BLaER1 treated with 17β-estradiol and CSF1 and Interleukin-3, amounts not matched to agents 10 nM and 100 nM (cell line): ENCODE measurements at regions not wholly inside any gene's neighbourhood (a gene's known extent, or its start where the extent isn't known, plus 50 kb on each side); places are given as distances from the start of the nearest gene placed in this dataset.

ENCODE experiments used
- H3K27ac ChIP-seq, 11 experiments: shearing (Covaris generic); formaldehyde crosslinking; 2 replicates each; pipeline ENCODE4 v1.8.1; 2022
- H3K27me3 ChIP-seq, 11 experiments: shearing (Covaris generic); formaldehyde crosslinking; 2 replicates each; pipeline ENCODE4 v1.8.1; 2022
- H3K36me3 ChIP-seq, 11 experiments: shearing (Covaris generic); formaldehyde crosslinking; 2 replicates each; pipeline ENCODE4 v1.8.1; 2022
- H3K4me1 ChIP-seq, 10 experiments: shearing (Covaris generic); formaldehyde crosslinking; 2 replicates each; pipeline ENCODE4 v1.8.1; 2022
- H3K4me2 ChIP-seq, 11 experiments: shearing (Covaris generic); formaldehyde crosslinking; 2 replicates each; pipeline ENCODE4 v1.8.1; 2022
- H3K4me3 ChIP-seq, 10 experiments: shearing (Covaris generic); formaldehyde crosslinking; 2 replicates each; pipeline ENCODE4 v1.8.1; 2022
- H3K9ac ChIP-seq, 11 experiments: shearing (Covaris generic); formaldehyde crosslinking; 2 replicates each; pipeline ENCODE4 v1.8.1; 2022
- H3K9me3 ChIP-seq, 11 experiments: shearing (Covaris generic); formaldehyde crosslinking; replicated peaks in 1 of 11; 2 replicates each; pipeline ENCODE4 v1.8.1; 2022
- H4K20me1 ChIP-seq, 11 experiments: shearing (Covaris generic); formaldehyde crosslinking; 2 replicates each; pipeline ENCODE4 v1.8.1; 2022
- Cebpa-rat ChIP-seq, 11 experiments: shearing (Covaris generic); IDR thresholded peaks; 2 replicates each; pipeline ENCODE4 v1.8.1; 2022

DNA sequence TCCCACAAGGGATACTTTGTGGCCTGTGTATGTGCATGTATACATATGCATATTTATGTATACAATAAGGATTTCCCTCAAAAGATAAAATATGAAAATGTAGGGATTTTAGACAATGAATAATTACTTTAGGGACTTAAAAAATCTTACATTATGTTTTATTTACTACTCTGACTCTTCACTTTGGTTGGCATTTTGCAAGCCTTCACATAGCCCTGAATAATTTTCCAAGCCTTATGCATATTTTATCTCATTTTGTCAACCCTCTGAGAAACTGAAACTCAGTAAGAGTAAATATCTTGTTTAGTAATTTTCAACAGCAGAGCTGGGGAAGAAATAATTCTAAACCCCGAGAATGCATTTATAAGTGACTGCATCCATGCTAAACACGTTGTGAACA lies 153.0 kb upstream of the SLC24A2 start:
- H3K27ac ChIP-seq = no peak overlapping the region
- H3K4me2 ChIP-seq = no peak overlapping the region
- H3K27me3 ChIP-seq = no peaks in the 10 kb centered on the region
- H3K9ac ChIP-seq = no peak overlapping the region
- no peak overlapping the region for H3K4me3 ChIP-seq
- H3K9me3 ChIP-seq = no peaks in the 10 kb centered on the region
- H3K4me1 ChIP-seq = peaks cover 0 to 8% (median 4%) of the 10 kb centered on the region in 10 experiments; a peak in 7 of 20 replicates
- no peaks in the 10 kb centered on the region for H4K20me1 ChIP-seq
- no peak for TF ChIP-seq Cebpa-rat (IDR thresholded peaks at IDR 0.05)
- no peaks in the 10 kb centered on the region for H3K36me3 ChIP-seq

DNA sequence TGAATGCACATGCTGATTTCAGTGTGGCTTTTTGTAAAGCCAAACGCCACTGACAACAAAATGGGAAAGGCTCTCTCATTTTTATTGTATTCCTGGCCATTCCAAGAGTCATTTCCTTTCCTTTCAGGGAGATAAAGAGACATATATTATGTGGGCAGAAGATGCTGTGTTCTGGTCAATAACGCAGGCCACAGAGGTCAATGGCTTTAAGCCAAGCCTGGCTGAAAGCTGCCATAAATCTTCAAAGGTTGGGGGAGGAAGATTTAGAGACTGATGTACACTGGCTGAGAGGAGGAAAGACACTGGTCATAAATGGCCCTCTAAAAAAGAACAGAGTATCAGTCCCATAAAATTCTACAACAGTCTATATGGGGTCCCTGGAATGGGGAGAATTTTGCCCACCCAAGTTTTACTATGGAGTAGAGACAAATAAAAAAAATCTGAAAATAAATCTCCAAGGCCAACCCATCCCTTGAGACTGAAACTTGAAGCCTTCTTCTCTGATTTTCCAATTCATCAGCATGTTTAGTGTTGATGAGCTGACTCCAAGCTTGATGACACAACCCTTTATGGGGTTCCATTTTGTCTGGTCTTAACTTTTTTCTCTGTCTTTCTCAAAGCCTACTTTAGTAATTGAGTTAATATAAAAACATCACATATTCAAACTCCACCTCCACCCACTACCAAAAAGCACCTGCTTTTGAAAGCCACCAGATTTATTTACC lies 152.1 kb upstream of the SLC24A2 start:
- Histone ChIP-seq H3K36me3 (no peaks in the 10 kb centered on the region), H3K4me2 (no peak overlapping the region), H3K9ac (no peak overlapping the region), H3K27me3 (no peaks in the 10 kb centered on the region), H3K9me3 (no peaks in the 10 kb centered on the region), H3K4me3 (no peak overlapping the region), H4K20me1 (no peaks in the 10 kb centered on the region), H3K27ac (no peak overlapping the region), H3K4me1 (peaks cover 0 to 8% (median 4%) of the 10 kb centered on the region in 10 experiments; a peak in 7 of 20 replicates)
- no peak for TF ChIP-seq Cebpa-rat (IDR thresholded peaks at IDR 0.05)

GRCh38 chr9:19939734-19940278 lies 151.0 kb upstream of the SLC24A2 start:
- no peak overlapping the region for H3K27ac ChIP-seq
- no peaks in the 10 kb centered on the region for H3K27me3 ChIP-seq
- no peak overlapping the region for H3K4me2 ChIP-seq
- no peaks in the 10 kb centered on the region for H3K9me3 ChIP-seq
- no peak overlapping the region for H3K4me3 ChIP-seq
- H3K4me1 ChIP-seq = peaks cover 0 to 8% (median 4%) of the 10 kb centered on the region in 10 experiments; a peak in 7 of 20 replicates
- H3K36me3 ChIP-seq = no peaks in the 10 kb centered on the region
- no peak for TF ChIP-seq Cebpa-rat (IDR thresholded peaks at IDR 0.05)
- H3K9ac ChIP-seq = no peak overlapping the region
- H4K20me1 ChIP-seq = no peaks in the 10 kb centered on the region

DNA sequence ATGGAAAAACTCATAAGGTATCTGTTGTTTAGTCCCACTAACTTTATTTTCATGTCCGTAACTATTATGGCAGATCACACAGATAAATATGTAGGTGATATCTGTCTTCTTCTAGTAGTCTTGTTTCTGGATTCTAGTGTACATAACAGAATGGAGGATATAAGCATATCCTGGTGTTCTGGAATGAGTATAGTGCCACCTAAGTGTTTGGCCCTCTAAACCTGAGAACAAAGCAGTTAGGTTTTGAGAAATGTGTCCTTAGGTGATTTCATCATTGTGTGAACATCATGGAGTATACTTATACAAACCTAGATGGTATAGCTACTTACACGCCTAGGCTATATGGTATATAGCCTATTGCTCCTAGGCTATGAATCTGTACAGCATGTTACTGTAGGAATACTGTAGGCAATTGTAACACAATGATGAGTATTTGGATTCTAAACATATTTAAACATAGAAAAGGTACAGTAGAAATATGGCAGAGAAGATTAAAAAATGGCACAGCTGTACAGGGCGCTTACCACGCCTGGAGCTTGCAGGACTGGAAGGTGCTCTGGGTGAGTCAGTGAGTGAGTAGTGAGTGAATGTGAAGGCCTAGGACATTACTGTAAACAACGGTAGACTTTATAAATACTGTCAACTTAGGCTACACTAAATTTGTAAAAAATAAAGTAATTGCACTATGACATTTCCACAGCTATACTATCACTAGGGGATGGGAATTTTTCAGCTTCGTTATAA lies 150.3 kb upstream of the SLC24A2 start:
- no peak for TF ChIP-seq Cebpa-rat (IDR thresholded peaks at IDR 0.05)

GRCh38 chr9:19937121-19937520 lies 148.3 kb upstream of the SLC24A2 start:
- H3K9me3 ChIP-seq = peaks cover 0 to 3% (median 0%) of the 10 kb centered on the region in 11 experiments; a peak in 1 of 22 replicates
- no peak for TF ChIP-seq Cebpa-rat (IDR thresholded peaks at IDR 0.05)

More for the DNA sequence above, 150.3 kb upstream of the SLC24A2 start:
- peaks cover 0 to 3% (median 0%) of the 10 kb centered on the region in 11 experiments; a peak in 1 of 22 replicates for H3K9me3 ChIP-seq
- H3K4me3 ChIP-seq = no peak overlapping the region
- no peaks in the 10 kb centered on the region for H3K36me3 ChIP-seq
- H3K9ac ChIP-seq = no peak overlapping the region
- H3K27ac ChIP-seq = no peak overlapping the region
- no peak overlapping the region for H3K4me2 ChIP-seq
- no peaks in the 10 kb centered on the region for H4K20me1 ChIP-seq
- H3K27me3 ChIP-seq = no peaks in the 10 kb centered on the region
- H3K4me1 ChIP-seq = peaks cover 0 to 8% (median 4%) of the 10 kb centered on the region in 10 experiments; a peak in 7 of 20 replicates

DNA sequence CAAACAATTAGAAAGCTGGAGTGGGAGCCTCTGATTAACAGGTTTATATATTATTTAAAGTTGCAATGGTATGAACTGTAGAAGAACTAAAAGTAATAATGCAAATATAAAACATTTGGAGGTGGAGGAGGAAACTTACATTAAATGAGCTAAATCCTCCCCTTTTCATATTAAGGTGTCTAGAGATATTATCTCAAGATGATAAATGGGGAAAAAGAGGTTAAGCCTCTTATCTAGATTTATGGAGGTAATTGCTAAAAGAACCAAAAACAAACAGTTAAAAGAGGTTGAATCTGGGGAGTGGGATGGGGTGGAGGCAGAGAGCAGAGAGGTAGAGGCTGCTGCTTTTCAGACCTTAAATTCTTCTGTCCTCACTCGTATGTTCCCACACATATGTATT lies 147.8 kb upstream of the SLC24A2 start:
- no peak overlapping the region for H3K27ac ChIP-seq
- peaks cover 0 to 8% (median 5%) of the 10 kb centered on the region in 10 experiments; a peak in 10 of 20 replicates for H3K4me1 ChIP-seq
- no peaks in the 10 kb centered on the region for H3K27me3 ChIP-seq
- no peaks in the 10 kb centered on the region for H3K36me3 ChIP-seq
- H3K9ac ChIP-seq = no peak overlapping the region
- no peaks in the 10 kb centered on the region for H4K20me1 ChIP-seq
- no peak overlapping the region for H3K4me3 ChIP-seq
- no peak overlapping the region for H3K4me2 ChIP-seq
- peaks cover 0 to 3% (median 0%) of the 10 kb centered on the region in 11 experiments; a peak in 1 of 22 replicates for H3K9me3 ChIP-seq
- no peak for TF ChIP-seq Cebpa-rat (IDR thresholded peaks at IDR 0.05)

More at GRCh38 chr9:19937121-19937520, 148.3 kb upstream of the SLC24A2 start:
- H3K4me3 ChIP-seq = no peak overlapping the region
- peaks cover 0 to 7% (median 4%) of the 10 kb centered on the region in 10 experiments; a peak in 7 of 20 replicates for H3K4me1 ChIP-seq
- no peaks in the 10 kb centered on the region for H4K20me1 ChIP-seq
- H3K27ac ChIP-seq = no peak overlapping the region
- H3K9ac ChIP-seq = no peak overlapping the region
- H3K36me3 ChIP-seq = no peaks in the 10 kb centered on the region
- H3K4me2 ChIP-seq = no peak overlapping the region
- no peaks in the 10 kb centered on the region for H3K27me3 ChIP-seq

- H3K4me2 ChIP-seq = no peak overlapping the region
- H3K9me3 ChIP-seq = peaks cover 0 to 3% (median 0%) of the 10 kb centered on the region in 11 experiments; a peak in 1 of 22 replicates
- no peak overlapping the region for H3K4me3 ChIP-seq
- no peak overlapping the region for H3K9ac ChIP-seq
- no peaks in the 10 kb centered on the region for H3K36me3 ChIP-seq
- peaks cover 0 to 18% (median 6%) of the 10 kb centered on the region in 10 experiments; a peak in 10 of 20 replicates for H3K4me1 ChIP-seq
- TF ChIP-seq Cebpa-rat (IDR thresholded peaks at IDR 0.05) = no peak
- no peaks in the 10 kb centered on the region for H4K20me1 ChIP-seq
- H3K27ac ChIP-seq = no peak overlapping the region
- H3K27me3 ChIP-seq = no peaks in the 10 kb centered on the region
Observed at GRCh38 chr9:19935422-19935821, 146.6 kb upstream of the SLC24A2 start.

DNA sequence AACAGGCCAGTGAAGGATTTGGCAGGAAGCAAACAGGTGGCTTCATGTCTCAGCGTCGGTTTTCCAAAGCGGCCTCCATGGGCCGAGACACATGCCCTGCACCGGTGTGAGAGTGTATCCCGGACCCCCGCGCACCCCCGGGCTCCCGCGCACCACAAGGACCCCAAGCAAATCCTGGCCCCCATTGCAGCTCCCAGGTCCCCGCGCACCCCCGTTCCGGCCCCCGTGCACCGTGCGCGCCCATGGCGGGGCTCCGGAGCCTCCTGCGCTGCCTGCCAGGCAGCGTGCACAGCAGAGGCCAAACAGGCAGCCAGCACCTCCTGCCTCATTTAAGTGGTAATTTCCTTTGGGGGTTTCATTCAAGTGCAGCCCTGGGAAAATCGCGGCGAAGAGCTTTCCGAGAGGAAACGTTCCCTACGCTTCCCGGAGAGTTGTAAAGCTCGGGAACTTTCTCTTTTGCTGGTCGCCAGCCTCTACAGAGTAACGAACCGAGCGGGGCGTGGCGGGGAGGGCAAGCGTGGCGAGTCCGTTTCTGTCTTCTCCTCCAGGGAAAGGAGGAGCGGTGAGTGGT lies 145.5 kb upstream of the SLC24A2 start:
- Histone ChIP-seq H3K9ac (no peak overlapping the region), H3K9me3 (peaks cover 0 to 3% (median 0%) of the 10 kb centered on the region in 11 experiments; a peak in 1 of 22 replicates), H4K20me1 (no peaks in the 10 kb centered on the region), H3K4me2 (no peak overlapping the region), H3K27me3 (no peaks in the 10 kb centered on the region), H3K4me3 (no peak overlapping the region), H3K36me3 (no peaks in the 10 kb centered on the region), H3K4me1 (peaks cover 0 to 14% (median 0%) of the 10 kb centered on the region in 10 experiments; a peak in 8 of 20 replicates), H3K27ac (no peak overlapping the region)
- TF ChIP-seq Cebpa-rat (IDR thresholded peaks at IDR 0.05) = no peak
